Adrenal gland (tissue), 9 donors: ENCODE measurements at regions not wholly inside any gene's neighbourhood (a gene's known extent, or its start where the extent isn't known, plus 50 kb on each side); places are given as distances from the start of the nearest gene placed in this dataset.

Source experiments
- DNase-seq, 7 donors: peaks; one replicate each; pipeline ENCODE4 v3.0.0-alpha.2; 2019 to 2020
- H3K27ac ChIP-seq, 5 donors: fragments of 200-600 bp; sonication (generic) in 4 of 5; 1 replicate in 3 of 5; 2 replicates in 2 of 5; pipeline versions ENCODE4 v1.5.1 to v1.8.0; 2016 to 2020; ENCODE audit warnings: mild to moderate bottlenecking in 1 of 5
- H3K27me3 ChIP-seq: fragments of 200-600 bp; 2 replicates; pipeline ENCODE4 v1.8.0; 2021
- H3K36me3 ChIP-seq, 2 donors: fragments of 200-600 bp; replicated peaks in 1 of 2; 1 replicate in 1 of 2; 2 replicates in 1 of 2; pipeline versions ENCODE4 v1.5.1 to v1.8.0; 2018 to 2022
- H3K4me1 ChIP-seq, 2 donors: fragments of 200-600 bp; replicated peaks in 1 of 2; 1 replicate in 1 of 2; 2 replicates in 1 of 2; pipeline versions ENCODE4 v1.5.1 to v1.8.0; 2018 to 2021
- H3K4me3 ChIP-seq, 4 donors: fragments of 200-600 bp; sonication (generic) in 3 of 4; one replicate each; pipeline ENCODE4 v1.5.1; 2016 to 2018
- H3K9me3 ChIP-seq, 3 donors: fragments of 200-600 bp; sonication (generic) in 1 of 3; replicated peaks in 1 of 3; 1 replicate in 2 of 3; 2 replicates in 1 of 3; pipeline versions ENCODE4 v1.5.1 to v1.8.0; 2016 to 2021
- CTCF ChIP-seq, 6 experiments: fragments of 450-650 bp in 4 of 6; fragments of 200-600 bp in 2 of 6; sonication (generic) in 1 of 6; IDR thresholded peaks; 1 replicate in 5 of 6; 2 replicates in 1 of 6; pipeline versions ENCODE4 v1.5.1 to v1.8.0; 2016 to 2021; ENCODE audit warnings: antibody characterized with exemption in 6 of 6, mild to moderate bottlenecking in 2 of 6, moderate library complexity in 1 of 6
- POLR2A ChIP-seq, 2 donors: fragments of 450-650 bp; IDR thresholded peaks; one replicate each; pipeline ENCODE4 v1.6.1; 2017; ENCODE audit warnings: antibody characterized with exemption in 2 of 2, mild to moderate bottlenecking in 2 of 2, moderate library complexity in 1 of 2
- WGBS, 4 donors: extraction: QIAGEN DNeasy Blood & Tissue Kit in 2 of 4; methylation state at CpG; one replicate each; pipeline versions ENCODE4 v1.1.5 to v1.1.7; 2013 to 2017; 5-methylcytosine and 5-hydroxymethylcytosine counted together
- intact Hi-C, 2 donors: fragments of 100-400 bp; cut with DNase I; formaldehyde crosslinking; loops; one replicate each; pipeline versions ENCODE4 v1.14.1 to v1.15.0; 2022 to 2023
- donor health status: healthy with polysubstance abuse.
- donor health status: Bipolar disorder and iron deficiency.
- donor health status: DM: yes; HTN: yes; CAD: no.
- donor health status: DM: no; HTN: no; CAD: no.
- donor health status: DM: no; HTN: no; CAD: no.

GRCh38 chr12:124715121-124715990 lies 147.9 kb upstream of the NCOR2 start:
- intact Hi-C loops: no loop called here
- H3K9me3 ChIP-seq: no peaks in the 10 kb centered on the region
- no peaks in the 10 kb centered on the region for H3K36me3 ChIP-seq
- TF ChIP-seq POLR2A (IDR thresholded peaks at IDR 0.05) (no peak), CTCF (IDR thresholded peaks at IDR 0.05) (no peak)
- H3K27ac ChIP-seq: no peak overlapping the region
- H3K4me3 ChIP-seq: no peak overlapping the region
- DNase-seq: no peak
- peaks cover 0 to 20% of the 10 kb centered on the region in 2 donors for H3K4me1 ChIP-seq
- 82 to 88% (median 84%) methylated on average over 5 to 15 of the region's 15 CpGs for whole genome bisulfite sequencing, 4 donors
- no peaks in the 10 kb centered on the region for H3K27me3 ChIP-seq

GRCh38 chr12:124713436-124714082 lies 146.1 kb upstream of the NCOR2 start:
- TF ChIP-seq POLR2A (IDR thresholded peaks at IDR 0.05): peak in 1 of 2 donors; percentile 31
- no peak for TF ChIP-seq CTCF (IDR thresholded peaks at IDR 0.05)
- Histone ChIP-seq H3K27ac (peak overlapping the region; percentile 38 to 94 (median 71)), H3K36me3 (no peaks in the 10 kb centered on the region), H3K27me3 (no peaks in the 10 kb centered on the region), H3K4me1 (peaks cover 0 to 13% of the 10 kb centered on the region in 2 donors), H3K4me3 (peak overlapping the region in 1 of 4 donors; percentile 6), H3K9me3 (no peaks in the 10 kb centered on the region)
- DNase-seq: peak in 4 of 7 donors; percentile 39 to 75 (median 60)
- 43 to 64% (median 51%) methylated on average over 17 of the region's 17 CpGs for WGBS, 4 donors
- intact Hi-C loops: no loop called here

GRCh38 chr12:124713041-124713435 lies 145.6 kb upstream of the NCOR2 start:
- intact Hi-C loops: no loop called here
- Histone ChIP-seq H3K9me3 (no peaks in the 10 kb centered on the region), H3K27me3 (no peaks in the 10 kb centered on the region), H3K36me3 (no peaks in the 10 kb centered on the region), H3K4me1 (peaks cover 0 to 13% of the 10 kb centered on the region in 2 donors), H3K4me3 (no peak overlapping the region), H3K27ac (peak overlapping the region; percentile 38 to 94 (median 71))
- TF ChIP-seq CTCF (IDR thresholded peaks at IDR 0.05) (no peak), POLR2A (IDR thresholded peaks at IDR 0.05) (no peak)
- DNase-seq: peak in 6 of 7 donors; percentile 50 to 84 (median 67)
- 57 to 72% (median 66%) methylated on average over 13 to 14 of the region's 14 CpGs for WGBS, 4 donors

- TF ChIP-seq POLR2A (IDR thresholded peaks at IDR 0.05) (no peak), CTCF (IDR thresholded peaks at IDR 0.05) (no peak)
- H3K4me3 ChIP-seq: no peak overlapping the region
- intact Hi-C loops: no loop called here
- no peak for DNase-seq
- WGBS, 4 donors: 79 to 87% (median 83%) methylated on average over 11 of the region's 11 CpGs
- no peaks in the 10 kb centered on the region for H3K36me3 ChIP-seq
- H3K27me3 ChIP-seq: no peaks in the 10 kb centered on the region
- no peaks in the 10 kb centered on the region for H3K9me3 ChIP-seq
- no peak overlapping the region for H3K27ac ChIP-seq
- peaks cover 0 to 13% of the 10 kb centered on the region in 2 donors for H3K4me1 ChIP-seq
These were observed 143.9 kb upstream of the NCOR2 start for GRCh38 chr12:124711344-124711743.
